ENCODE measurements at regions not wholly inside any gene's neighbourhood (a gene's known extent, or its start where the extent isn't known, plus 50 kb on each side); places are given as distances from the start of the nearest gene placed in this dataset.
A peak's percentile ranks its signal among the peaks of the same experiment; 100 is the strongest.
"Not testable (repeated sequence)": the region's sequence is repeated elsewhere in the genome, so short reads cannot be mapped to it uniquely, and the experiment has no call there.

GRCh38 chr5:134471858-134472449, 53.5 kb upstream of the JADE2 start:
- H3K9me3 ChIP-seq (ENCODE audit: control insufficient read depth, insufficient read depth, low read length); DNase-seq (ENCODE audit: low read depth in 4 of 6, low spot score in 6 of 6); H3K27ac ChIP-seq (ENCODE audit: low read depth, low read length); H3K27me3 ChIP-seq (ENCODE audit: control insufficient read depth, insufficient read depth, low read length); H3K4me1 ChIP-seq (ENCODE audit: control insufficient read depth, insufficient read depth, low read length); H3K36me3 ChIP-seq (ENCODE audit: control insufficient read depth, insufficient read depth, low read length); H3K4me3 ChIP-seq (ENCODE audit: low read depth, low read length): not testable (repeated sequence)
- 91% methylated on average over 4 of the region's 7 CpGs for WGBS (ENCODE audit: insufficient coverage)

- H3K27me3 ChIP-seq (ENCODE audit: control insufficient read depth, insufficient read depth, low read length) = peaks cover 12% of the 10 kb centered on the region
- DNase-seq (ENCODE audit: low read depth in 4 of 6, low spot score in 6 of 6) = no peak
- WGBS (ENCODE audit: insufficient coverage) = 50% methylated on average over 1 of the region's 3 CpGs
- H3K36me3 ChIP-seq (ENCODE audit: control insufficient read depth, insufficient read depth, low read length) = no peaks in the 10 kb centered on the region
- peaks cover 22% of the 10 kb centered on the region for H3K4me1 ChIP-seq (ENCODE audit: control insufficient read depth, insufficient read depth, low read length)
- H3K9me3 ChIP-seq (ENCODE audit: control insufficient read depth, insufficient read depth, low read length) = no peaks in the 10 kb centered on the region
- no peak overlapping the region for H3K27ac ChIP-seq (ENCODE audit: low read depth, low read length)
- H3K4me3 ChIP-seq (ENCODE audit: low read depth, low read length) = no peak overlapping the region
These were observed 56.5 kb upstream of the JADE2 start for GRCh38 chr5:134468921-134469400.

GRCh38 chr5:134467231-134467630, 55.5 kb upstream of the CDKN2AIPNL start:
- H3K36me3 ChIP-seq (ENCODE audit: control insufficient read depth, insufficient read depth, low read length) = no peaks in the 10 kb centered on the region
- no peaks in the 10 kb centered on the region for H3K9me3 ChIP-seq (ENCODE audit: control insufficient read depth, insufficient read depth, low read length)
- no peak for DNase-seq (ENCODE audit: low read depth in 4 of 6, low spot score in 6 of 6)
- H3K27me3 ChIP-seq (ENCODE audit: control insufficient read depth, insufficient read depth, low read length) = peaks cover 12% of the 10 kb centered on the region
- H3K4me3 ChIP-seq (ENCODE audit: low read depth, low read length) = no peak overlapping the region
- WGBS (ENCODE audit: insufficient coverage) = 93% methylated on average over 2 of the region's 6 CpGs
- peaks cover 22% of the 10 kb centered on the region for H3K4me1 ChIP-seq (ENCODE audit: control insufficient read depth, insufficient read depth, low read length)
- H3K27ac ChIP-seq (ENCODE audit: low read depth, low read length) = no peak overlapping the region

GRCh38 chr5:134466241-134467069, 54.8 kb upstream of the CDKN2AIPNL start:
- peaks cover 12% of the 10 kb centered on the region for H3K27me3 ChIP-seq (ENCODE audit: control insufficient read depth, insufficient read depth, low read length)
- H3K27ac ChIP-seq (ENCODE audit: low read depth, low read length) = peak overlapping the region; percentile 57
- peak overlapping the region; percentile 45 for H3K4me3 ChIP-seq (ENCODE audit: low read depth, low read length)
- 0% methylated on average over 22 of the region's 26 CpGs for WGBS (ENCODE audit: insufficient coverage)
- H3K9me3 ChIP-seq (ENCODE audit: control insufficient read depth, insufficient read depth, low read length) = no peaks in the 10 kb centered on the region
- DNase-seq (ENCODE audit: low read depth in 4 of 6, low spot score in 6 of 6) = peak; percentile 19 to 83 (median 40)
- H3K36me3 ChIP-seq (ENCODE audit: control insufficient read depth, insufficient read depth, low read length) = no peaks in the 10 kb centered on the region
- H3K4me1 ChIP-seq (ENCODE audit: control insufficient read depth, insufficient read depth, low read length) = peaks cover 22% of the 10 kb centered on the region

- Histone ChIP-seq H3K4me1 (ENCODE audit: control insufficient read depth, insufficient read depth, low read length) (peaks cover 22% of the 10 kb centered on the region), H3K36me3 (ENCODE audit: control insufficient read depth, insufficient read depth, low read length) (no peaks in the 10 kb centered on the region), H3K27me3 (ENCODE audit: control insufficient read depth, insufficient read depth, low read length) (peaks cover 12% of the 10 kb centered on the region), H3K4me3 (ENCODE audit: low read depth, low read length) (peak overlapping the region; percentile 45), H3K27ac (ENCODE audit: low read depth, low read length) (peak overlapping the region; percentile 57), H3K9me3 (ENCODE audit: control insufficient read depth, insufficient read depth, low read length) (no peaks in the 10 kb centered on the region)
- WGBS (ENCODE audit: insufficient coverage) = under 1% methylated on average over 24 of the region's 31 CpGs
- peak in 5 of 6 donors; percentile 8 to 76 (median 22) for DNase-seq (ENCODE audit: low read depth in 4 of 6, low spot score in 6 of 6)
These were observed 54.1 kb upstream of the CDKN2AIPNL start for GRCh38 chr5:134465816-134466240.

GRCh38 chr5:134464988-134465815, 53.5 kb upstream of the CDKN2AIPNL start:
- 64% methylated on average over 10 of the region's 10 CpGs for WGBS (ENCODE audit: insufficient coverage)
- no peak overlapping the region for H3K4me3 ChIP-seq (ENCODE audit: low read depth, low read length)
- H3K27me3 ChIP-seq (ENCODE audit: control insufficient read depth, insufficient read depth, low read length) = peaks cover 12% of the 10 kb centered on the region
- H3K4me1 ChIP-seq (ENCODE audit: control insufficient read depth, insufficient read depth, low read length) = peaks cover 22% of the 10 kb centered on the region
- H3K27ac ChIP-seq (ENCODE audit: low read depth, low read length) = no peak overlapping the region
- DNase-seq (ENCODE audit: low read depth in 4 of 6, low spot score in 6 of 6) = no peak
- no peaks in the 10 kb centered on the region for H3K36me3 ChIP-seq (ENCODE audit: control insufficient read depth, insufficient read depth, low read length)
- H3K9me3 ChIP-seq (ENCODE audit: control insufficient read depth, insufficient read depth, low read length) = no peaks in the 10 kb centered on the region

- H3K36me3 ChIP-seq (ENCODE audit: control insufficient read depth, insufficient read depth, low read length) = no peaks in the 10 kb centered on the region
- H3K4me3 ChIP-seq (ENCODE audit: low read depth, low read length) = no peak overlapping the region
- peaks cover 22% of the 10 kb centered on the region for H3K4me1 ChIP-seq (ENCODE audit: control insufficient read depth, insufficient read depth, low read length)
- no peak overlapping the region for H3K27ac ChIP-seq (ENCODE audit: low read depth, low read length)
- no peaks in the 10 kb centered on the region for H3K9me3 ChIP-seq (ENCODE audit: control insufficient read depth, insufficient read depth, low read length)
- no peak for DNase-seq (ENCODE audit: low read depth in 4 of 6, low spot score in 6 of 6)
- H3K27me3 ChIP-seq (ENCODE audit: control insufficient read depth, insufficient read depth, low read length) = peaks cover 12% of the 10 kb centered on the region
- WGBS (ENCODE audit: insufficient coverage) = 84% methylated on average over 5 of the region's 10 CpGs
These were observed 52.5 kb upstream of the CDKN2AIPNL start for GRCh38 chr5:134463991-134464760.

- Histone ChIP-seq H3K4me1 (ENCODE audit: control insufficient read depth, insufficient read depth, low read length) (peaks cover 22% of the 10 kb centered on the region), H3K36me3 (ENCODE audit: control insufficient read depth, insufficient read depth, low read length) (no peaks in the 10 kb centered on the region), H3K27ac (ENCODE audit: low read depth, low read length) (no peak overlapping the region), H3K4me3 (ENCODE audit: low read depth, low read length) (no peak overlapping the region), H3K9me3 (ENCODE audit: control insufficient read depth, insufficient read depth, low read length) (no peaks in the 10 kb centered on the region), H3K27me3 (ENCODE audit: control insufficient read depth, insufficient read depth, low read length) (peaks cover 12% of the 10 kb centered on the region)
- DNase-seq (ENCODE audit: low read depth in 4 of 6, low spot score in 6 of 6) = no peak
- 94% methylated on average over 4 of the region's 7 CpGs for WGBS (ENCODE audit: insufficient coverage)
These were observed 51.6 kb upstream of the CDKN2AIPNL start for GRCh38 chr5:134463176-134463720.

GRCh38 chr5:134462761-134463160, 51.1 kb upstream of the CDKN2AIPNL start:
- Histone ChIP-seq H3K4me3 (ENCODE audit: low read depth, low read length) (no peak overlapping the region), H3K9me3 (ENCODE audit: control insufficient read depth, insufficient read depth, low read length) (no peaks in the 10 kb centered on the region), H3K36me3 (ENCODE audit: control insufficient read depth, insufficient read depth, low read length) (no peaks in the 10 kb centered on the region), H3K27ac (ENCODE audit: low read depth, low read length) (no peak overlapping the region), H3K27me3 (ENCODE audit: control insufficient read depth, insufficient read depth, low read length) (peaks cover 12% of the 10 kb centered on the region), H3K4me1 (ENCODE audit: control insufficient read depth, insufficient read depth, low read length) (peaks cover 22% of the 10 kb centered on the region)
- no peak for DNase-seq (ENCODE audit: low read depth in 4 of 6, low spot score in 6 of 6)
- 65% methylated on average over 6 of the region's 6 CpGs for WGBS (ENCODE audit: insufficient coverage)
